GM13976 (cell line): ENCODE measurements at regions not wholly inside any gene's neighbourhood (a gene's known extent, or its start where the extent isn't known, plus 50 kb on each side); places are given as distances from the start of the nearest gene placed in this dataset.
"Not testable (repeated sequence)": the region's sequence is repeated elsewhere in the genome, so short reads cannot be mapped to it uniquely, and the experiment has no call there.

Source experiments
- DNase-seq: peaks from one replicate; pipeline ENCODE4 v3.0.0; 2012; ENCODE audit warnings: low spot score
- CTCF ChIP-seq: IDR thresholded peaks from 2 replicates; pipeline ENCODE4 v1.5.1; 2012; ENCODE audit warnings: borderline replicate concordance, mild to moderate bottlenecking; ENCODE audit not compliant: insufficient read depth; ENCODE audit errors: extremely low read depth, missing control alignments, control extremely low read depth
- in situ Hi-C: fragments of 300-500 bp; cut with MboI; formaldehyde crosslinking; loops from one replicate; pipeline ENCODE4 v1.12.0; 2022; ENCODE audit warnings: low sequenced_read_pairs, mixed read lengths, inconsistent platforms; ENCODE audit not compliant: unreplicated experiment

- no peak for TF ChIP-seq CTCF
- DNase-seq: no peak
- in situ Hi-C loops: no loop called here
Observed at GRCh38 chr2:131724019-131724418, 196.3 kb downstream of the CCDC74A start.

- in situ Hi-C loops, DNase-seq: not testable (repeated sequence)
Observed at GRCh38 chr2:131728451-131728850, 200.8 kb downstream of the CCDC74A start.

- DNase-seq, in situ Hi-C loops: not testable (repeated sequence)
Observed at GRCh38 chr2:131733530-131733929, 205.8 kb downstream of the CCDC74A start.

GRCh38 chr2:131736406-131736805 is 208.7 kb downstream of the CCDC74A start:
- DNase-seq, in situ Hi-C loops: not testable (repeated sequence)

GRCh38 chr2:131738533-131738932 is 210.8 kb downstream of the CCDC74A start:
- not testable (repeated sequence) for DNase-seq

GRCh38 chr2:131738996-131739434 is 211.3 kb downstream of the CCDC74A start:
- DNase-seq, in situ Hi-C loops: not testable (repeated sequence)

More at GRCh38 chr2:131738533-131738932, 210.8 kb downstream of the CCDC74A start:
- in situ Hi-C loops: not testable (repeated sequence)

- in situ Hi-C loops: no loop called here
- TF ChIP-seq CTCF: no peak
- no peak for DNase-seq
Observed at GRCh38 chr2:131753640-131754561, 226.2 kb downstream of the CCDC74A start.

- no peak for TF ChIP-seq CTCF
- in situ Hi-C loops: no loop called here
Observed at GRCh38 chr2:131754929-131755720, 227.4 kb downstream of the CCDC74A start.

GRCh38 chr2:131756141-131756907 is 228.6 kb downstream of the CCDC74A start:
- no peak for TF ChIP-seq CTCF
- in situ Hi-C loops: no loop called here
- no peak for DNase-seq

More at GRCh38 chr2:131754929-131755720, 227.4 kb downstream of the CCDC74A start:
- no peak for DNase-seq

- DNase-seq, in situ Hi-C loops: not testable (repeated sequence)
Observed at GRCh38 chr2:131758941-131759340, 231.3 kb downstream of the CCDC74A start.

- in situ Hi-C loops: loop anchor here (25.0 kb wide), 1 partner anchor 363 kb away; no protein-coding TSS in a partner anchor
Observed at GRCh38 chr2:131774955-131775555, 247.4 kb downstream of the CCDC74A start.

More at GRCh38 chr2:131774955-131775555, 247.4 kb downstream of the CCDC74A start:
- not testable (repeated sequence) for DNase-seq
